ENCODE measurements at regions not wholly inside any gene's neighbourhood (a gene's known extent, or its start where the extent isn't known, plus 50 kb on each side); places are given as distances from the start of the nearest gene placed in this dataset.
A peak's percentile ranks its signal among the peaks of the same experiment; 100 is the strongest.
"Not testable (repeated sequence)": the region's sequence is repeated elsewhere in the genome, so short reads cannot be mapped to it uniquely, and the experiment has no call there.

DNA sequence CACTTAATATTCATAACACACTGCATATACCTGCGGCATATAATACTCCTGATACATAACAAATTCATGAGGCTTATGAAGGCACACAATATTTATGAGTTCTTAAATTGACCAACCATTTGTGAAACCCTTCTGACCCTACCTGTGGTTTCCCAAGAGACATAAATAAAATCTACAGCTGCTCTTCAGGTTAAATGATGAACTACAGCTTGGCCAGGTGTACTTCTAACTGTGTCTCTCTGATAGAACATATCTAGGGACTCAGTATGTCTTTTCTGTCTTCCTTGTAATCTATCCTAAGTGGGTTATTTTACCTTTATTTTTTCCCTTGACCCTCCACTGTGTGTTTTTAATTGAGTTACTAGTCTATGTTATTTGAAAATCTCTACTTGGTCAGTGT lies 189.9 kb upstream of the UFM1 start:
- no peak for DNase-seq (ENCODE audit: low read depth)

DNA sequence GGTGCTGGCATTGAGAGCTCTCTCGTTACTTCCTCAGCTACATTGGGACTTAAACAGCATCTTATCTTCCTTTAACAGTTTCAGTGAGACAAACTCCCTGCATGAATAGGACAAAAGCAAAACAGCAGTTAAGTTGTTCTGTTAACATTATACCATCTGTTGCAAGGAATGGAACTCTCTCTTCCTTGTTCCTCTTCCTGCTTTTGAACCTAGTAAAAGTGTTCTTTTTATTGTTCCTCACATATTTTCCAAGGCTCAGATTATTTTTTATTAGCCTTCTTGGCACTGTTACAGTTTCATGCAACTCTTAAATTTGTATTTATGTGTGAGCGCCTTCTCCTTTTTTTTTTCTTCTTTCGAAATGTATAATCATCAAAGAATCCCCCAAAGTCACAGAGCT lies 202.6 kb upstream of the UFM1 start:
- DNase-seq (ENCODE audit: low read depth): no peak

DNA sequence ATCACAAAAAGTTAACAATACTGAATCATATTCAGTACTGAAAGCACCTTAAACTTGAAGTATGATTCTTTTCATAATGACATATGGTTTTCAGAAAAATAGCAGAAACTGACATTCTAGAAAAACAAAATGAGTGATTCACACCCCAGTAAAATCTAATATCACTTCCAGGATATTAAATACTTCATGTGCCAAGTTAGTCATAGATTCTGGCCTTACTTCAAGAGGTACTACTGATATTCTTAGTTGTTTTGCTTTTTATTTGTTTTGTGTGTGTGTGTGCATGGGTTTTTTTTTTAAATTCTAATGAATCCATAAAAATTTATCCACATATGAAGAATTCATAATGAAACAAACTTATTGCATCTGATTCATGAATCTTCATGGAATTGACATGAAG lies 207.9 kb upstream of the UFM1 start:
- DNase-seq (ENCODE audit: low read depth): no peak

DNA sequence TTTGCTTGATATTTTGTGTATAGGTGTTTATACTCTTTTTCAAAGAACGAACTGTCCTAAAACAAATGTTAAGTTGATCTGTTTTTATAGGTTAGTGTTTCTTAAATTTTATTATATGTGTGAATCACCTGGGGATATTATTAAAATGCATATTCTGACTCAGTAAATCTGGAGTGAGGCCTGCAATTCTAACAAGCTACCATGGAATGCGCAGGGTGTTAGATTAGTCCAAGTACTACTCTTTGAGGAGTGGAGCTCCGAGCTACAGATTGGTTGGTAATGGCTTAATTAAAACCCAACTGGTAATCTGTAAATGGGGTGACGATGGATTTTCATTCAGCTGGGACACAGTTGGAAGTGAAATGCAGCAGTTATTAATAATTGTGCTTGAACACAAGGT lies 214.1 kb upstream of the UFM1 start:
- no peak for DNase-seq (ENCODE audit: low read depth)

DNA sequence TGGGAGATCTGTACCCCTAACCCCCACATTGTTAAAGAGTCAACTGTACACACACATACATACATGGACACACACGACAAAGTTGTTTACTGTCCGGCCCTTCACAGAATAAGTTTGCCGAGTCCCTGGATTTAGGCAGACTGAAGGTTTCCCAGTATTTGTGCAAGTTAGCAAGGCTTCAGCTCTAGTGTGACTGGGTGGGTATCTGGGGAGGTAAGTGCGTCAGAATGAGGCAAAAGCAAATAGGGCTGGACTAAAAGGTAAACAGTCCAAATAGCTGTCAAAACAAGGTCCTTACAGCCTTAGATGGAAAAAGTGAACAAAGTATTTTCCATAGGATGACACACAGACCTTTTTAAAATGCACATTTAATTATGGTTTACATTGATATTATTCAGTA lies 228.4 kb upstream of the UFM1 start:
- no peak for DNase-seq (ENCODE audit: low read depth)

DNA sequence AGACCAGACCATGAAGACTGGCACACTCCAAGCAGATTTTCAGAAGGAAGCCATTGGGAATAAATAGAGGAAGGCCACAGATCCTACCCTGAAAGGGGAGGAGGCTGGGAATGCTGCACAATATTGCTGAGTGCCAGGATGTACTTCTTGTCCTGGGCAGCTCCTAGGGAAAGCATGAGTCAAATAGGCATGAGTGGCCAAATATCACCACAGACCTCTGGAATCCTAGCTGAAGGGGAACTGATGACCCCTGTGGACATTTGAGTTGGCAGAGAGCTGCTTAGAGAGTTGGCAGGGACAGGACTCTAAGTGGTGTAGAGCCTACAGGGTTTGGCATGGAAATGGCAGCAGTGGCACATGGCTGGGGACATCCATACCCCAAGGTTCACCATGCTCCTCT lies 234.3 kb upstream of the TRPC4 start:
- no peak for DNase-seq (ENCODE audit: low read depth)

DNA sequence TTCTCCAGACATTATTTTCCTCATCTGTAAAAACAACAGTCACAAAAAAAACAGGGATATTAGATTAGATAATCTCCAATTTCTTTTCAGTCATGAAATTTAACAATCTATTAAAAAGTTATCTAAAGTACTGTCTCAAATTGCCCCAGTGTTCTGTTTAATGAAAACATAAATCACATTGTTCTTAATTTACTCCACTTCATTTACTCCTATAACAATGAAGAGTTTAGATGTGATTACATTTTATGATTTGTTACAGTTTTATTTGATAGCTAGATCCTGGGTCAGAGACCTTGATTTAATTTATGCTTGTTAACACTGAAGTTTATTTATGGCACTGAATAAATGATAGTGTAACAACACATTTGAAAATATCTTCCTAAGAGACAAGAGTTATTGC lies 230.2 kb upstream of the TRPC4 start:
- DNase-seq (ENCODE audit: low read depth): no peak

DNA sequence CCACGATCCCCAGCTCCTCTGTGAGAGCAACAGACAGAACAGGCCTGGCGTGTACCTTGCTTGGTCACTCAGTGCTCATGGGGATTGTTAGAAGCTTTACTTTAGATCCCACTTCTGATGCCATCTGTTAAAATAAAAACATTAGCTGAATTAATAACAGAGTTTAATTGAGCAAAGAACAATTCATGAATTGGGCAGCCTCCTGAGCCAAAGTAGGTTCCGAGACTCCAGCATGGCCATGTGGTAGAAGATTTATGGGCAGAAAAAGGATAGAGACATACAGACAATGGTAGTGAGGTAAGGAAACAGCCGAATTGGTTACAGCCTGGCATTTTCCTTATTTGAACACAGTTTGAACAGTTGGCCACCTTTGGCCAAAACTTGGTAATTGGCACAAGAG lies 223.9 kb upstream of the TRPC4 start:
- DNase-seq (ENCODE audit: low read depth): no peak

DNA sequence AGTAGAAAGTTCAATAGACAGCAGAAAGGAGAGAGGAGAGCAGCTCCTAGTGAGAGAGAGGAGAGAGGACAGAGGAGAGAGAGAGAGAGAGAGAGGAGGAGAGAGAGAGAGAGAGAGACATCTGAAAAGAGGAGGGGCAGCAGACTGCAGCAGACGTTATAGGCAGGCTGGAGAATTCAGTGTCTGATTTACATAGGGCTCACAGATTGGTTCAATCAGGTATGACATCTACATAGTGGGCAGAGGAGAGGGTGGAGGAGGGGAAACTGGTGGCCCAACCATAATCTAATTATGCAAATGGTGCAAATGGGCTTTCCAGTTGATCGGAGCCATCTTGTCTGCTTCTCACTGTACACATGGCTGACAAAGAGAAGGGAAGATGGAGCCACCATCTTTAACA lies 221.3 kb upstream of the TRPC4 start:
- DNase-seq (ENCODE audit: low read depth): no peak

DNA sequence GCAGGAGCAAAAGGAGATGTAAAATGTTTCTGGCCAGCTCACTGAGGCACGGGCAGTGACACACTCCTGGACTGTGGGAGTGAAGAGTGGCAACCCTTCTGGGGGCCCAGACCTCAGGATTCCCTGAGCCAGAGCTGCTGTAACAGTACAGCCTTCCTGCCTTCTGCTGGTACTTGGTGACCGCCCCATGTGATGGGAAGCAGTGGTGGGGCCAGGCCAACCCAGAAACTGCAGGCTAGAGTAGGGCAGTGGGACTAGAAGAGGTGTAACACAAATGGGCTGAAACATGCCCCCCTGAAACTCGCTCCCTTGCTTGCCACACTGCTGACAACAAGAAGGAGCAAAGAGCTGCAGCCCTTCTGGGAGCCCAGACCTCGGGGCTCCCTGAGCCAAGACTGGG lies 217.1 kb upstream of the TRPC4 start:
- DNase-seq (ENCODE audit: low read depth): no peak

DNA sequence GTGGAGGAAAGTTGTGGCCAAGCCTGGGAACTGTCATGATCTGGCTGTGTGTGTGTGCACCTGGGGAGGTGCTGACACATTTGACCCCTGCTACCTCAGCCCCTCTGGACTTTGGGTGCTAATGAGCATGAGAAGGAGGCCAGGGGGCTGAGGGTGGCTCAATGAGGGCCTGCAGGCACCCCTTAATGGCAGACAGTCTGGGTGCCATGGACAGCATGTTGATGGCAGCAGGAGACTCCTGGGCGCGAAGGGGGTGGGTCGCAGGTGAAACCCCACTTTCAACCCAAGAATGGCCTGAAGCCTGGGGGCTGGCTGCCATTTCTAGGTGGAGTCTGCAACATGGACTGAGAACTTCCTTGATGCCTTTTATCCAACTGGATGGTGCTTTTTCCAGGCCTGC lies 216.4 kb upstream of the TRPC4 start:
- no peak for DNase-seq (ENCODE audit: low read depth)

DNA sequence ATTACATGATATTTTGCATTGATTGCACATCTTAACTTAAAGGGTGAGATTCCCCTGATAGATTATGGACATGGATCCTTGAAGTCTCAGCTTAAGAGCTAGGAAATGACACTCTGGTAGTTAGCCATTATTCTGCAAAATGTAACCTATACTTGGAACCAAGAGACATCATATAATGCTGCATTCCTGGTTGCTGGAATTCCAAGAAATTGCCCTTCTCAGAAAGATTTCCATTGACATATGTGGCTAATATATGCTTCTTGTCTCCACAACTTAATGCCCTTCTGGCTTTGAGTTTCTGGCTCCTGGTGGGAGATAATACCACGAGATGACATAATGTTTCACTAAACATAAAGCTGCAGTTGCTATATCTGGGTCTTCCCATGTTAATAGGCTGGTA lies 204.4 kb upstream of the TRPC4 start:
- DNase-seq (ENCODE audit: low read depth): no peak

DNA sequence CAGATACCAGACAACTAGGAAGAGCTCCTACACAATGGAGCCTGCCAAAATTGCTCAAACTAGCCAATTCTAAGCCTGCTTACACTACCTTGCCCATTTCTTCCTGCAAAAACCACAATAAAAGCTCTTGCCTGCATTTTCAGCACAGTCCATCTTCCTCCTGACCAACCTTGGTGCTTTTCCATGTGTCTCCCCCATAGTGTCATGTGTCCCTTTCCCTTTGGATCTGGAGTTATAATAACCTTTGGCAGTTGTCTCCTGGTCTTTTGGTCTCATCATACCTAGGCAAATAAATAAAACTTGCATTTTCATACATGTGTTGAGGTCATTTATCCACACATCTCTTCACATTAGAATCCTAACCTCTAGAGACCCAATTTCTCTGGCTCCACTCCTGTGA lies 203.1 kb upstream of the TRPC4 start:
- no peak for DNase-seq (ENCODE audit: low read depth)

DNA sequence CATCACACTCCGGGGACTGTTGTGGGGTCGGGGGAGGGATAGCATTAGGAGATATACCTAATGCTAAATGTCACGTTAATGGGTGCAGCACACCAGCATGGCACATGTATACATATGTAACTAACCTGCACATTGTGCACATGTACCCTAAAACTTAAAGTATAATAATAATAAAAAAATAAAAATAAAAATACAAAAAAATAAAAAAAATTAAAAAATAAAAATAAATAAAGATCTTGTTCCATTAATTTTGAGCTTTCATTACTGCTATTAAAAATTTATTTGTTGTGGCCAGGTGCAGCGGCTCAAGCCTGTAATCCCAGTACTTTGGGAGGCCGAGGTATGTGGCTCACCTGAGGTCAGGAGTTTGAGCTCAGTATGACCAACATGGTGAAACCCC lies 201.8 kb upstream of the TRPC4 start:
- DNase-seq (ENCODE audit: low read depth): not testable (repeated sequence)

DNA sequence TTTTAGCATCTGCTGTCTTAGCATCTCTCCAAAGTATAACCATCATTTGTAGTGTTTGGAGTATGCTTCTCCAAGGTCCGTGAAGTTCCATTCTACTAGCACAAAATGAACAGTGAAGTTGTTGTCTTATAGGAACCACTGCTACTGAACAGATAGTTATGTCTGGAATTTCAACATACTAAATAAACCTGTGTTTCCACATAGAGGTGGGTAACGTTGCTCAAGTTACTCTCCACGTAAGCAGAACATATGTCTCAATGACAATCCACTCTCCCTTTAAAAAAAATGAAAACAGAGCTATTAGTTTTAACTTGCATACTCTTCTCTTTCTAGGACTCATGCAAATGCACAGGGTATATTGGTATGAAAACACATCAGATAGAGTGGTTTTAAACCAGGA lies 184.3 kb upstream of the TRPC4 start:
- no peak for DNase-seq (ENCODE audit: low read depth)

DNA sequence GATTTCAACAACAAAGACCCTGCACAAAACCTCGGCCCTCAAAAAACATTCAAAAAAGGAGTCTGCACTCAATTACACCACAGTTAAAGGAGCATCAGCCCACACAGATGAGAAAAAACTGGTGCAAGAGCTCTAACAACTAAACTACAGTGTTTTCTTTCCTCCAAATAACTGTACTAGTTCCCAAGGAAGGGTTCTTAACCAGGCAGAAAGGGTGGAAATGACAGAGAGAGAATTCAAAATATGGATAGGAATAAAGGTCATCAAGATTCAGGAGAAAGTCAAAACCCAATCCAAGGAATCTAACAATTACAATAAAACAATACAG lies 176.4 kb upstream of the TRPC4 start:
- DNase-seq (ENCODE audit: low read depth): no peak

DNA sequence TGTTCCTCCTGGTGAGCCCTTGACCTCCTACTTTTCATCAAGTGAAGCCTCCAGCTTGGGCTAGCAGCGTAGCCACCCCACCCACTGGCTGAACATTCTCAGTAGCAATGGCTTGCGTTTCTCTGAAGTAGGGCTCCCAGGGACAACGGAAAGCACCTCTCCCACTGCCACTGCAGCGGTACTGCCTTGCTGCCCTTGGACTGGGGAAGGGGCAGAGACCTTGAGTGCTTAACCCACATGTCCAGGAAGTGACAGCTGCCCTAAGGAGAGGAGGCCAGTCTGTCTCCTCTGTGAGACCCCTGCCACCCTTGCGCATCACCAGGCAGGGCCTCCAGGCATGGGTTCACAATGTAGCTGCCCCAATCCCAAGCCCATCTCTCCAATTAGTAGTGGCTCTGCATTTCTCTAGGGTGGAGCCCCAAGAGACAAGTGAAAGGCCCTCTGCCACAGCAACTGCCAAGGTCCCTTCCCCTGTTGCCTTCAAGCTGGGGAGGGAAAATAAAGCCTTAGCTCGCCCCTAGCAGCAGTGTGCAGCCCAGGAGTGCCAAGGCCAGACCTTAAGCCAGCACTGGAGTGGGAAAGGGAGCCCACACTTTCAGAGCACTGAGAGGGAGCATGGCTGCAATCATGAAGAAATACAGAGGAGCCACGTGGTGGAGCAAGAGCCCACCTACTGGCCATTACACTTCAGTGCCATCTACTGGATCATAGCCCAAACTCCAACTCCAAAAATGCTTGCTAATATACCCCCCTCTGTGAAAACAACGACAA lies 175.9 kb upstream of the TRPC4 start:
- DNase-seq (ENCODE audit: low read depth): peak; percentile 18

DNA sequence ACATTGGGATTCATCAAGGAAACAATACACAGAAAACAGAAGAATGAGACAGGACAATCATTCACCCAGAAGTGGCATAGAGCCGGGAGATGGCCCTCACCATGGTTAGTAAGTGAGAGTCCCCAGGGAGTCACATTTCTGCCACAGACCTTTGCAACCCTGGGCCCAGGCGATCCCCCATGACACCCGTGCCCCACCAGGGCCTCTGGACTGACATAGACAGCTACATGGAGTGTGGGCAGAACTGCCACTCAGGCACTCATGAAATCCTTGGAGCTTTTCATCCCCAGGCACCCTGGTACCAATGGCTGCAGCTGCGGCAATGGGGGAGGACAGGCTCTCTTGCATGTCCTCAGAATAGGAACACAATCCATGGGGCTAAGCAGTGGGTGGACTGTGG lies 174.5 kb upstream of the TRPC4 start:
- DNase-seq (ENCODE audit: low read depth): no peak

DNA sequence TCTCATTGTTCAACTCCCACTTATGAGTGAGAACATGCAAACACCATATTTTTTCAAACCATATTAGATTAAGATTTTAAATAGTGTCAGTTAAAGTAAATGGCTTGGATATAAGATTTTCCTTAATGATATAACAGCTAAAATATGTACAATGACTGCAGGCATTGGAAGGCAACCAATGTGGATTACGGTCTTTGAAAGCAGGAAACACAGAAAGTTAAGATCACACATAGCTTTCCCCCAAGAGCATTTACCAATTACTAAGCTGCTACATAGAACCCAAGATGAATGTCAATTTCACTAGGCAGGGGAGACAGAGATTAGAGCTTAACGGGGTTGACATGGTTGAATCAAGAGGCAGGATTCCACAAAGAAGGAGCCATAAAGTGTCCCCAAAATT lies 173.2 kb upstream of the TRPC4 start:
- no peak for DNase-seq (ENCODE audit: low read depth)

DNA sequence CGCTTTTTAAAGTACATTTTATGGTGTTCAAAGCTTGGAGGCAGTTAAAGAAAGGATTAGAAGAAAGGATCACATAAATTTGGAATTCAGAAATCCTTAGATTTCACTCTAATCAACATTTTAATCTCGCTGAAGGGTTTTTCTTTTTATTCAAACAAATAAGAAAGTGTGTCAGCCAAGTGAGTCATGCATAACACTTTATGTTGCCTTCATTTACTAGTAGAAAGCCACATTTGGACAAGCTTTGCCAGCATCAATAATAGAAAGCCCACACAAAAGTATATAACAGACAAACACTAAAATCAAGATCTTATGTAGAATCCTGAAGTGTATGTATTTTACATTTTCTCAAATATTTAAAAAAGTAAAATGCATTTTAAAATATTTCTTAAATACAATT lies 154.9 kb upstream of the TRPC4 start:
- no peak for DNase-seq (ENCODE audit: low read depth)

DNA sequence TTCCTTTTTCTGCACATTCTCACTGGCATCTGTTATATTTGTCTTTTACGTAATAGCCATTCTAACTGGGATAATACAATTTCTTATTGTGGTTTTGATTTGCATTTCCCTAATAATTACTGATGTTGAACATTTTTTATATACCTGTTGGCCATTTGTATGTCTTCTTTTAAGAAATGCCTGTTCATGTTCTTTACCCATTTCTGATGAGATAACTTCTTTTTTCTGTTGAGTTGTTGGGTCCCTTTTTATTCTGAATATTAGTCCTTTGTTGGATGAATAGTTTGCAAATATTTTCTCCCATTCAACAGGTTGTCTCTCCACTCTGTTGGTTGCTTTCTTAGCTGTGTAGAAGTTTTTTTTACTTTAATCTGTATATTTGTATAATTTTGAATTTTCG lies 147.7 kb upstream of the TRPC4 start:
- DNase-seq (ENCODE audit: low read depth): no peak

DNA sequence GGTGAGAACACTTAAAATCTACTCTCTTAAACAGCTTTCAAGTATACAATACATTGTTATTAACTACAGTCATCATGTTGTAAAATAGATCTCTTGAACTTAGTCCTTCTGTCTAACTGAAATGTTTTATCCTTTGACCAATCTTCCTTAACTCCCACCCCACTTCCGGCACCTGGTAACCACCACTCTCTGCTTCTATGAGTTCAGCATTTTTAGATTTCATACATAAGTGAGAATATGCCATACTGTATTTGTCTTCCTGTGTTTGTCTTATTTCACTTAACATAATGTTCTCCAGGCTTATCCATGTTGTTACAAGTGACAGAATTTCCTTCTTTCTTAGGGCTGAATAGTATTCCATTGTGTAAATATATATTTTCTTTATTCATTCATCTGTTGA lies 144.1 kb upstream of the TRPC4 start:
- DNase-seq (ENCODE audit: low read depth): no peak

DNA sequence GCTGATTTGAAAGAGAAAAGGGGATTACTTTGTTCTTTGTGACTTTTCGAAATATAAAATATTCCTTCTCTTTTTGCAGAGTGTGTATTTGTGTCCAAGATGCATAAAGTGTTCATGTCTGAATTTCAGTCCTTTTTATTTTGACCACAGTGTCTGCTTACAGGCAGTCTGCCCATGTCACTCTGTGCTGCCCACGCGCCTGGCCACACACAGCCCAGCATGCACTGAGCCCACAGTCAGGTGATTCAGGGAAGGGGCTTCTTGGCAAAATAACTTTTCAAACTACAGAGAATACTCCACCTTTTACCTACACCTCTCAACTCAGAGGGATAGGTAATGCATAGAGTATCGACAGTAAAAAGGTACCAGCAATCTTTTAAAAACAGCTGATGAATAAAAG lies 142.5 kb upstream of the TRPC4 start:
- no peak for DNase-seq (ENCODE audit: low read depth)

DNA sequence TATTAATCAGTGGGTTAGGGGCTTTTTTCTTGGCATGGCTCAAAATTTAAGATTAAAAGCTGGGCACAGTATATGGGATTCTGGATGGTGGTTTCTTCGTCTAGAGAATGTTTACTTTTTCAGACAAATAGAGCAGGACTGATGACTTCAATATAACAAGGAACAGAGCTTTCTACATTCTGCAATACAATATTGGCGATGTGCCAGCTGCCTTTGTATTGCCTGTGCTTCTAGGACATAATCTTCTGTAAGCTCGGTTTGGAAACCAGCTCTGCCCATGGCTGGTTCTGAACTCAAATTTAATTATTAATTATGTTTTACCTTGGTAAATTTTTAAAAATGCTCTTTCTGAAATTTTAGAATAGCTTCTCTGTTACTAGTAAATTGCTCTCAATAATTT lies 139.1 kb upstream of the TRPC4 start:
- DNase-seq (ENCODE audit: low read depth): peak; percentile 1

DNA sequence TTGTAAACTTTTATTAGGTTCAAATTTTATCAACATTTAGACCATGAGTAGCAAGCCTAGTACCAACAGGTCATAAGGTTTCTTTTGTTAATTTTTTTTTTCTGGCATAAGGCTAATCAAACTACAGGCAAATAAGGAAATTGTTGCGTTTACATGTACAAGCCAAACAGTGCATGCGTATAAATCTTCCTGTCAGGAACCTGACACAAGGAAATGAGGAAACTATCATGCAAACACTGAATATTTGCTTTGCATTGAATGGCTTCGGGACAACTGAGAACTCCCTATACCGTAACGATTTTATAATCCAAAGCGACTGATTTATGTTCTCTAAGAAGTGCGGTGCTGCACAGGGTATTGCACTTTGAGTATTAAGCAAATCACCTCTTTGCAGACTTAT lies 133.0 kb upstream of the TRPC4 start:
- DNase-seq (ENCODE audit: low read depth): no peak

Measured in fibroblast of the conjunctiva (primary cell).